ENCODE measurements at regions not wholly inside any gene's neighbourhood (a gene's known extent, or its start where the extent isn't known, plus 50 kb on each side); places are given as distances from the start of the nearest gene placed in this dataset.

DNA sequence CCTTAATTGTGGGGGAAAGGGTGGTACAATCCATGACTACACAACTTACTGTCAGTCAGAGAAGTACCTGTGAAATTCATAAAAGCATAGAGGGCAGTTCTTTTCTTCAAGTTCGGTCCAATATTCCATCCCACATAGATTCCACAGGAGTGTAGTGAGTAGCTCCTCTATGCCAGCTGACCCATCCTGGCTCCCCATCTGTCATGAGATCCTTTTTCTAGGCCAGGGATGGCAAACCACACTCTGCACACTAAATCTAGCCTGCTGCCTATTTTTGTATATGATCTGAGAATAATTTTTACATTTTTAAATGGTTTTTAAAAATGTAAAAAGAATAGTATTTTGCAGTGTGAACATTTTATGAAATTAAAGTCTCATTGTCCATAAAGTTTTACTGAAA is 107.0 kb upstream of the TSPAN2 start:
- no peak for DNase-seq (ENCODE audit: low read depth)

DNA sequence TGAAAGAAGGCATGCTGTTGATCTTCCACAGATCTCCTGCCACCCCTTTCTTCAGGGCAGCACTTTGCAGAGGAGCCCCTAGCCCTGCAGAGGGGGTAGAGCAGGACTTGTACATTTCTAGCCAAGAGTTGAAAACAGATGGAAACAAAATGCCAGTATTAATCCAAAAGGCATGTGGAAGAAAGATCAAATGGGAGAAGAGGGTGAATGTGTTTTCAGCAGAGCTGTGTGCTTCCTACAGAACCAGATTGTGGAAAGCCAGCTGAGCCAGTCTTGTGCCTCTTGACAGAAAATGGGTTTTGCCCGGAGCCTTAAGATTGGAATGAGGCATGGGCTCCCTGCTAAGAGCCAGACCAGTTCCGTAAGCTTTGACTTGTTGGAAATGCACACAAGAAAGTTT is 105.2 kb upstream of the TSPAN2 start:
- H3K36me3 ChIP-seq (ENCODE audit: control insufficient read depth, insufficient read depth, low read length) = no peaks in the 10 kb centered on the region
- no peak overlapping the region for H3K4me3 ChIP-seq (ENCODE audit: low read depth, low read length)
- TF ChIP-seq, protein P1, sequence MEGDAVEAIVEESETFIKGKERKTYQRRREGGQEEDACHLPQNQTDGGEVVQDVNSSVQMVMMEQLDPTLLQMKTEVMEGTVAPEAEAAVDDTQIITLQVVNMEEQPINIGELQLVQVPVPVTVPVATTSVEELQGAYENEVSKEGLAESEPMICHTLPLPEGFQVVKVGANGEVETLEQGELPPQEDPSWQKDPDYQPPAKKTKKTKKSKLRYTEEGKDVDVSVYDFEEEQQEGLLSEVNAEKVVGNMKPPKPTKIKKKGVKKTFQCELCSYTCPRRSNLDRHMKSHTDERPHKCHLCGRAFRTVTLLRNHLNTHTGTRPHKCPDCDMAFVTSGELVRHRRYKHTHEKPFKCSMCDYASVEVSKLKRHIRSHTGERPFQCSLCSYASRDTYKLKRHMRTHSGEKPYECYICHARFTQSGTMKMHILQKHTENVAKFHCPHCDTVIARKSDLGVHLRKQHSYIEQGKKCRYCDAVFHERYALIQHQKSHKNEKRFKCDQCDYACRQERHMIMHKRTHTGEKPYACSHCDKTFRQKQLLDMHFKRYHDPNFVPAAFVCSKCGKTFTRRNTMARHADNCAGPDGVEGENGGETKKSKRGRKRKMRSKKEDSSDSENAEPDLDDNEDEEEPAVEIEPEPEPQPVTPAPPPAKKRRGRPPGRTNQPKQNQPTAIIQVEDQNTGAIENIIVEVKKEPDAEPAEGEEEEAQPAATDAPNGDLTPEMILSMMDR (IDR thresholded peaks at IDR 0.05; ENCODE audit: insufficient read depth, low read depth, low read length) = no peak
- no peaks in the 10 kb centered on the region for H3K27me3 ChIP-seq (ENCODE audit: control insufficient read depth, insufficient read depth, low read length)
- POLR2A ChIA-PET = no interaction called here
- CTCF ChIA-PET = interaction anchor here (1.1 to 1.4 kb wide), 2 partner anchors 34 to 55 kb away, joined by 3 to 5 read pairs; no protein-coding TSS in a partner anchor
- no peak for DNase-seq (ENCODE audit: low read depth)

More for the DNA sequence above, 107.0 kb upstream of the TSPAN2 start:
- ChIA-PET POLR2A (no interaction called here), CTCF (no interaction called here)
- no peak overlapping the region for H3K4me3 ChIP-seq (ENCODE audit: low read depth, low read length)
- no peaks in the 10 kb centered on the region for H3K36me3 ChIP-seq (ENCODE audit: control insufficient read depth, insufficient read depth, low read length)
- TF ChIP-seq, protein P1 (IDR thresholded peaks at IDR 0.05; ENCODE audit: insufficient read depth, low read depth, low read length) = no peak
- no peaks in the 10 kb centered on the region for H3K27me3 ChIP-seq (ENCODE audit: control insufficient read depth, insufficient read depth, low read length)

DNA sequence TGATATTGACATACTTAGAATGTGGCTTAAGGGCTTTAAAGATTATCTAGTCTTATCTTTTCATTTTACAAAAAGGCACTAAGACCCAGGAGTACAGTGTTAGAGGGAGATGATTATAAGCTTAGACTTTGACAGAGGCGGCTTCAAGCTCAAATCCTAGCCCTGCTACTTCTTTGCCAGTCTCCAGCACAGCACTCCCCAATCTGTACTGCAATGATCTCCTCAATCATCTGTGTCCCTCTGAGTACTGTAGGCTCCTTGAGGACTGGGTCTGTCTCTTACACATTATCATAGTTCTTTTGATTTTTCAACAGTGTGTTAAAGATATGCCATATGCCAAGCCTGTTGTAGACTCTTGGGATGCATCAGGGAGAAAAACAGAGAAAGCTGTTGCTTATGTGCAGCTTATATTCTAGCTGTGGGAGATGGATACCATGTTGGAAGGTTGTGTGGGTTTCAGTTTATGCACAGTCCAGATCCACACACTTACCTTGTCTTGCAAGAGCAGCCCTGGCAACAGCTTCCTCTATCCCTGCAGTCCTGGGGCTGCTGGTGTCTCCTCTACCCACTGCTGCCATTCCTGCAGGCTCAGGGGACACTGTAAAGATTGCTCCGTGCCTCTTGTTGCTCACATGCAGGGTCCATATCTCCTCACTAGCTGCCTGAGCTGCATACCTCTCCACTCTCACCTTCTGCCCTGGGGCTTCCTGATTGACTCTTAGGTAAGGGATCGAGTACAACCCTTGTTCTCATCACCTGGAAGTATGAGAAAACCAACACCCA is 103.9 kb upstream of the TSPAN2 start:
- Histone ChIP-seq H3K36me3 (ENCODE audit: control insufficient read depth, insufficient read depth, low read length) (no peaks in the 10 kb centered on the region), H3K4me3 (ENCODE audit: low read depth, low read length) (no peak overlapping the region), H3K27me3 (ENCODE audit: control insufficient read depth, insufficient read depth, low read length) (no peaks in the 10 kb centered on the region)
- POLR2A ChIA-PET = no interaction called here
- TF ChIP-seq, protein P1 (IDR thresholded peaks at IDR 0.05; ENCODE audit: insufficient read depth, low read depth, low read length) = no peak
- CTCF ChIA-PET = interaction anchor here (1.1 to 1.4 kb wide), 2 partner anchors 35 to 54 kb away, joined by 3 to 5 read pairs; no protein-coding TSS in a partner anchor
- no peak for DNase-seq (ENCODE audit: low read depth)

DNA sequence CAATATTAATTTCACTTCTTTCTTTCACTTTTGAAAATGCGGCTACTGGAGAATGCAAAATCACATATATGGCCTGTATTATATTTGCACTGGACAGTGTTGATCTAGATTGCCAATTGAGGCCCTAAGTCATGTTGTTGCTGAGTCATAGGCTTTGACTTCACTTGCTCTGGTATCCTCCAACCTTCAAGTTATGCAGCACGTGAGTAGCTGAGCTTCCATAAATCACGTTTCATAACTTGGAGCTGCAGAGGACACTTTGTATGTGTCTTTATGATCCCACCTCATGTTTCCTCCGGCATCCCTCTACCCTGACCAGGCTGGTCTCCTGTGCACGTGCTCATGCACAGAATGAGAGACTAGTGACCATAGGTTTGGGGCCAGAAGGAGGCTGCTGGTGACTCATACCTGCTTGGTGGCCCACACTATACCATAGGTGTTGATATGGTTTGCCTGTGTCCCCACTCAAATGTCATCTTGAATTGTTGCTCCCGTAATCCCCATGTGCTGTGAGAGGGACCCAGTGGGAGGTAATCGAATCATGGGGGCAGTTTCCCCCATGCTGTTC is 103.0 kb upstream of the TSPAN2 start:
- ChIA-PET POLR2A (no interaction called here), CTCF (interaction anchor here (1.1 kb wide), 1 partner anchor 35 kb away, joined by 3 read pairs; no protein-coding TSS in a partner anchor)
- TF ChIP-seq, protein P1 (IDR thresholded peaks at IDR 0.05; ENCODE audit: insufficient read depth, low read depth, low read length) = no peak
- Histone ChIP-seq H3K36me3 (ENCODE audit: control insufficient read depth, insufficient read depth, low read length) (no peaks in the 10 kb centered on the region), H3K4me3 (ENCODE audit: low read depth, low read length) (no peak overlapping the region), H3K27me3 (ENCODE audit: control insufficient read depth, insufficient read depth, low read length) (no peaks in the 10 kb centered on the region)
- no peak for DNase-seq (ENCODE audit: low read depth)

DNA sequence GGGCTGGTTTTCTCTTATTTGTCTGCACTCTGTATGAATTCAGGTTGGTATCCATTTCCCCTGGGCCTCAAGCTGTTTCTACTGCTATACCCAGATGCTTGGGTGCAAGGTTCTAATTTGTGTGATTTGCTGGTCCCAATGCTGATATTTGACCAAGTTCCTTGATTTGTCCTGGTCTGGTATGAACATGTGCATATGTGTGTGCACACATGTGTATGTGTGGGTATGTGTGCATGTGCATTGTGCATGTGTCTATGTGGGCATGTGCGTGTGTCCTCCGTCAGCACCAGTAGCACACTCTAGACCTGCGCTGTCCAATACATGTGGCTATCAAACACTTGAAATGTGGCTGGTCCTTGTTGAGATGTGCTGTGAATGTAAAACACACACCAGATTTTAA is 102.4 kb upstream of the TSPAN2 start:
- DNase-seq (ENCODE audit: low read depth) = no peak
- Histone ChIP-seq H3K27me3 (ENCODE audit: control insufficient read depth, insufficient read depth, low read length) (no peaks in the 10 kb centered on the region), H3K4me3 (ENCODE audit: low read depth, low read length) (no peak overlapping the region), H3K36me3 (ENCODE audit: control insufficient read depth, insufficient read depth, low read length) (no peaks in the 10 kb centered on the region)
- CTCF ChIA-PET = interaction anchor here (1.1 to 1.9 kb wide), 3 partner anchors 35 to 278 kb away, joined by 3 to 5 read pairs (median 5); no protein-coding TSS in a partner anchor
- POLR2A ChIA-PET = no interaction called here
- TF ChIP-seq, protein P1 (IDR thresholded peaks at IDR 0.05; ENCODE audit: insufficient read depth, low read depth, low read length) = no peak
